Epithelial cell of esophagus (primary cell): ENCODE measurements at regions not wholly inside any gene's neighbourhood (a gene's known extent, or its start where the extent isn't known, plus 50 kb on each side); places are given as distances from the start of the nearest gene placed in this dataset.

ENCODE experiments used
- DNase-seq: peaks from one replicate; pipeline ENCODE4 v3.0.0; 2010; ENCODE audit warnings: low read depth
- H3K4me3 ChIP-seq: 2 replicates; pipeline ENCODE4 v1.5.1; 2011; ENCODE audit warnings: mild to moderate bottlenecking, low read length, control low read depth
- CTCF ChIP-seq: IDR thresholded peaks from 2 replicates; pipeline ENCODE4 v1.5.1; 2011; ENCODE audit warnings: low read depth, mild to moderate bottlenecking, low read length, control low read depth, inconsistent platforms; ENCODE audit not compliant: insufficient read depth; ENCODE audit errors: missing control alignments

- H3K4me3 ChIP-seq, result no peak overlapping the region
- no peak for TF ChIP-seq CTCF
- DNase-seq, result peak; percentile 76
Measured at GRCh38 chr2:42856891-42857632, 64.7 kb upstream of the HAAO start.

GRCh38 chr2:42856106-42856860, 63.9 kb upstream of the HAAO start:
- no peak overlapping the region for H3K4me3 ChIP-seq
- no peak for DNase-seq
- TF ChIP-seq CTCF, result no peak

- no peak for TF ChIP-seq CTCF
- no peak for DNase-seq
- no peak overlapping the region for H3K4me3 ChIP-seq
Measured at GRCh38 chr2:42855221-42855970, 63.0 kb upstream of the HAAO start.

GRCh38 chr2:42854207-42854818, 61.9 kb upstream of the HAAO start:
- DNase-seq, result peak; percentile 86
- H3K4me3 ChIP-seq, result no peak overlapping the region
- no peak for TF ChIP-seq CTCF

- no peak overlapping the region for H3K4me3 ChIP-seq
- DNase-seq, result no peak
- TF ChIP-seq CTCF, result no peak
Measured at GRCh38 chr2:42853549-42854206, 61.3 kb upstream of the HAAO start.

GRCh38 chr2:42852798-42853197, 60.4 kb upstream of the HAAO start:
- no peak overlapping the region for H3K4me3 ChIP-seq
- no peak for TF ChIP-seq CTCF
- DNase-seq, result no peak
